Activated B cell treated with CpG ODN at 0.5 μM for 24 hours (primary cell): ENCODE measurements at regions not wholly inside any gene's neighbourhood (a gene's known extent, or its start where the extent isn't known, plus 50 kb on each side); places are given as distances from the start of the nearest gene placed in this dataset.

Experiments used
- ATAC-seq: fragments of 200-7000 bp; cut with Tn5 transposase; one replicate; pipeline ENCODE4 v1.10.0; 2021; ENCODE audit warnings: low read depth, mild to moderate bottlenecking, moderate library complexity
- CTCF ChIA-PET: fragments of 350-600 bp; sonication (Branson Sonifier 250); formaldehyde crosslinking; loops from one replicate; lab custom pipeline; 2021; ENCODE audit warnings: antibody characterized with exemption; lab: Charles Lee
- POLR2A ChIA-PET: fragments of 350-600 bp; sonication (Branson Sonifier 250); formaldehyde crosslinking; loops from one replicate; lab custom pipeline; 2021; ENCODE audit warnings: antibody characterized with exemption; lab: Charles Lee
- DNase-seq: peaks from one replicate; pipeline ENCODE4 v3.0.0; 2022
- H3K27ac Mint-ChIP-seq: one replicate; pipeline ENCODE4 v1.8.0; 2020; ENCODE audit warnings: mixed read lengths
- H3K27me3 Mint-ChIP-seq: one replicate; pipeline ENCODE4 v1.8.0; 2021; ENCODE audit warnings: mixed read lengths
- H3K36me3 Mint-ChIP-seq: one replicate; pipeline ENCODE4 v1.8.0; 2021; ENCODE audit warnings: low read depth, mixed read lengths
- H3K4me1 Mint-ChIP-seq: one replicate; pipeline ENCODE4 v1.8.0; 2021; ENCODE audit warnings: mixed read lengths
- H3K4me3 Mint-ChIP-seq: one replicate; pipeline ENCODE4 v1.8.0; 2020; ENCODE audit warnings: mild to moderate bottlenecking, mixed read lengths
- H3K9me3 Mint-ChIP-seq: one replicate; pipeline ENCODE4 v1.8.0; 2020; ENCODE audit warnings: mixed read lengths
- CTCF ChIP-seq: fragments of 200-600 bp; IDR thresholded peaks from one replicate; pipeline ENCODE4 v1.8.0; 2022; ENCODE audit warnings: antibody characterized with exemption, mild to moderate bottlenecking
- intact Hi-C: fragments of 100-400 bp; cut with micrococcal nuclease; formaldehyde crosslinking; loops from one replicate; pipeline ENCODE4 v1.15.1; 2024

GRCh38 chr11:45456686-45457085, 170.5 kb upstream of the SYT13 start:
- TF ChIP-seq CTCF: no peak
- no peak for ATAC-seq
- no peak for DNase-seq
- intact Hi-C loops: no loop called here
- no peaks in the 10 kb centered on the region for H3K9me3 Mint-ChIP-seq
- ChIA-PET POLR2A (no interaction called here), CTCF (no interaction called here)
- peaks cover 6% of the 10 kb centered on the region for H3K27me3 Mint-ChIP-seq
- H3K36me3 Mint-ChIP-seq: no peaks in the 10 kb centered on the region
- H3K4me1 Mint-ChIP-seq: no peaks in the 10 kb centered on the region
- H3K27ac Mint-ChIP-seq: no peak overlapping the region
- H3K4me3 Mint-ChIP-seq: no peak overlapping the region

GRCh38 chr11:45455536-45455935, 169.4 kb upstream of the SYT13 start:
- no peak for TF ChIP-seq CTCF
- DNase-seq (no peak), ATAC-seq (no peak)
- ChIA-PET CTCF (no interaction called here), POLR2A (no interaction called here)
- H3K36me3 Mint-ChIP-seq: no peaks in the 10 kb centered on the region
- H3K27me3 Mint-ChIP-seq: peaks cover 6% of the 10 kb centered on the region
- H3K27ac Mint-ChIP-seq: no peak overlapping the region
- no peaks in the 10 kb centered on the region for H3K4me1 Mint-ChIP-seq
- no peak overlapping the region for H3K4me3 Mint-ChIP-seq
- no peaks in the 10 kb centered on the region for H3K9me3 Mint-ChIP-seq
- intact Hi-C loops: no loop called here

- ChIA-PET POLR2A (no interaction called here), CTCF (no interaction called here)
- DNase-seq (no peak), ATAC-seq (no peak)
- Mint-ChIP-seq H3K27ac (no peak overlapping the region), H3K9me3 (no peaks in the 10 kb centered on the region), H3K27me3 (peaks cover 7% of the 10 kb centered on the region), H3K4me3 (no peak overlapping the region), H3K36me3 (no peaks in the 10 kb centered on the region), H3K4me1 (no peaks in the 10 kb centered on the region)
- no peak for TF ChIP-seq CTCF
- intact Hi-C loops: no loop called here
These were observed 168.8 kb upstream of the SYT13 start for GRCh38 chr11:45454917-45455401.

- H3K4me3 Mint-ChIP-seq: no peak overlapping the region
- intact Hi-C loops: no loop called here
- POLR2A ChIA-PET: no interaction called here
- CTCF ChIA-PET: no interaction called here
- ATAC-seq (no peak), DNase-seq (no peak)
- TF ChIP-seq CTCF: no peak
- H3K36me3 Mint-ChIP-seq: no peaks in the 10 kb centered on the region
- H3K9me3 Mint-ChIP-seq: no peaks in the 10 kb centered on the region
- H3K27ac Mint-ChIP-seq: no peak overlapping the region
- H3K27me3 Mint-ChIP-seq: peaks cover 10% of the 10 kb centered on the region
- H3K4me1 Mint-ChIP-seq: no peaks in the 10 kb centered on the region
These were observed 167.6 kb upstream of the SYT13 start for GRCh38 chr11:45453721-45454120.

DNA sequence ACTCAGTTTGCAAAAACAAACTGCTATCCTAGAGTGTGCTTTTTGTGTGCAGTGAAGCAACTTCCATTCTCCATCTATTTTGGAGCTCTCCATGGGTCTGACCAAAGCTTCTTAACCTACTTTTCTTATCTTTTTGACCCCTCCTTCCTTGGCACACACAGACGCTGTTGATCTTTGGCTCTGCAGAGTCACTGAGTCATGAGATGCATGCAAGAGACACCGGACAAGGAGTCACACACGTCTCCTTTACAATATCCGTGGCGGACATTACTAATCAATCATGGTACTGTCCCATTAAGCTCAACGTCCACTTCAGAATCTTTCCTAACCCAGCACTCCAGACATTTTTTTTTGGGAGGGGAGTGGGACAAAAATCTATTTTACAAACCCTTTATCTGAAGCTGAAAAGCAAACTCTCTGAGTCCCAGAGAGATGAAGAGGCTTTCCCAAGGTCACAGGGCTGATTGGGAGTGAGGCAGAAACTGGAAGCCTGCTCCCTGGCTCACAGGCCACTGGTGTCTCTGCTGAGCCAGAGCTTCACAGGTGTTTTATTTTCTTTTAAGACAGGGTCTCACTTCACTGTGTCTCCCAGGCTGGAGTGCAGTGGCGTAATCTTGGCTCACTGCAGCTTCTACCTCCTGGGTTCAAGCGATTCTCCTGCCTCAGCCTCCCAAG, 165.8 kb upstream of the SYT13 start:
- H3K27ac Mint-ChIP-seq: no peak overlapping the region
- H3K9me3 Mint-ChIP-seq: no peaks in the 10 kb centered on the region
- no peak for TF ChIP-seq CTCF
- intact Hi-C loops: no loop called here
- no peaks in the 10 kb centered on the region for H3K4me1 Mint-ChIP-seq
- peaks cover 10% of the 10 kb centered on the region for H3K27me3 Mint-ChIP-seq
- no peak overlapping the region for H3K4me3 Mint-ChIP-seq
- DNase-seq (no peak), ATAC-seq (no peak)
- ChIA-PET CTCF (no interaction called here), POLR2A (no interaction called here)
- no peaks in the 10 kb centered on the region for H3K36me3 Mint-ChIP-seq
